ENCODE measurements at regions not wholly inside any gene's neighbourhood (a gene's known extent, or its start where the extent isn't known, plus 50 kb on each side); places are given as distances from the start of the nearest gene placed in this dataset.

GRCh38 chr2:51918113-51918512, 886.2 kb upstream of the NRXN1 start:
- no peak for TF ChIP-seq EZH2 (IDR thresholded peaks at IDR 0.05; ENCODE audit: low read length)
- no peak for TF ChIP-seq CTCF (optimal IDR thresholded peaks at IDR 0.05 in 1 of 3, IDR thresholded peaks at IDR 0.05 in 1 of 3, conservative IDR thresholded peaks at IDR 0.05 in 1 of 3; ENCODE audit: extremely low read depth in 1 of 3, insufficient read depth in 2 of 3, low read length in 3 of 3)
- dilution Hi-C loops (cut with MboI; ENCODE audit: extremely low pct_ligation_motif_present, low sequenced_read_pairs), result no loop called here
- Histone ChIP-seq H2AFZ (ENCODE audit: control insufficient read depth, low read length) (no peak overlapping the region), H3K36me3 (ENCODE audit: control insufficient read depth in 2 of 2, extremely low read depth in 1 of 2, insufficient read depth in 2 of 2, low read length in 2 of 2) (no peaks in the 10 kb centered on the region), H3K9me3 (ENCODE audit: control insufficient read depth, low read depth, low read length) (no peaks in the 10 kb centered on the region), H3K9me1 (ENCODE audit: control insufficient read depth, extremely low read depth, insufficient read depth, low read length) (no peaks in the 10 kb centered on the region), H3K4me3 (ENCODE audit: control insufficient read depth in 2 of 3, extremely low read depth in 1 of 3, insufficient read depth in 2 of 3, low read depth in 1 of 3, low read length in 3 of 3) (no peak overlapping the region), H3K79me2 (ENCODE audit: control insufficient read depth, insufficient read depth, low read length) (no peaks in the 10 kb centered on the region), H3K27me3 (ENCODE audit: control insufficient read depth, extremely low read depth, insufficient read depth, low read length) (no peaks in the 10 kb centered on the region), H3K4me1 (ENCODE audit: control insufficient read depth, extremely low read depth, insufficient read depth, low read length) (no peaks in the 10 kb centered on the region), H4K20me1 (ENCODE audit: control insufficient read depth, extremely low read depth, insufficient read depth, low read length) (no peaks in the 10 kb centered on the region), H3K4me2 (ENCODE audit: control insufficient read depth, extremely low read depth, insufficient read depth, low read depth, low read length) (no peak overlapping the region), H3K27ac (ENCODE audit: control insufficient read depth, insufficient read depth, low read length) (no peak overlapping the region), H3K9ac (ENCODE audit: control insufficient read depth, extremely low read depth, insufficient read depth, low read length) (no peak overlapping the region)
- FAIRE-seq (no peak), DNase-seq (ENCODE audit: low read depth, low spot score) (no peak)

- no peak overlapping the region for H3K4me3 ChIP-seq (ENCODE audit: control insufficient read depth in 2 of 3, extremely low read depth in 1 of 3, insufficient read depth in 2 of 3, low read depth in 1 of 3, low read length in 3 of 3)
- no peak overlapping the region for H3K9ac ChIP-seq (ENCODE audit: control insufficient read depth, extremely low read depth, insufficient read depth, low read length)
- no peaks in the 10 kb centered on the region for H3K9me3 ChIP-seq (ENCODE audit: control insufficient read depth, low read depth, low read length)
- H3K27ac ChIP-seq (ENCODE audit: control insufficient read depth, insufficient read depth, low read length), result no peak overlapping the region
- no peaks in the 10 kb centered on the region for H3K79me2 ChIP-seq (ENCODE audit: control insufficient read depth, insufficient read depth, low read length)
- no peaks in the 10 kb centered on the region for H4K20me1 ChIP-seq (ENCODE audit: control insufficient read depth, extremely low read depth, insufficient read depth, low read length)
- no peaks in the 10 kb centered on the region for H3K4me1 ChIP-seq (ENCODE audit: control insufficient read depth, extremely low read depth, insufficient read depth, low read length)
- no peak overlapping the region for H3K4me2 ChIP-seq (ENCODE audit: control insufficient read depth, extremely low read depth, insufficient read depth, low read depth, low read length)
- H2AFZ ChIP-seq (ENCODE audit: control insufficient read depth, low read length), result no peak overlapping the region
- H3K9me1 ChIP-seq (ENCODE audit: control insufficient read depth, extremely low read depth, insufficient read depth, low read length), result no peaks in the 10 kb centered on the region
- no peak for TF ChIP-seq EZH2 (IDR thresholded peaks at IDR 0.05; ENCODE audit: low read length)
- TF ChIP-seq CTCF (optimal IDR thresholded peaks at IDR 0.05 in 1 of 3, IDR thresholded peaks at IDR 0.05 in 1 of 3, conservative IDR thresholded peaks at IDR 0.05 in 1 of 3; ENCODE audit: extremely low read depth in 1 of 3, insufficient read depth in 2 of 3, low read length in 3 of 3), result no peak
- DNase-seq (ENCODE audit: low read depth, low spot score) (no peak), FAIRE-seq (no peak)
- H3K36me3 ChIP-seq (ENCODE audit: control insufficient read depth in 2 of 2, extremely low read depth in 1 of 2, insufficient read depth in 2 of 2, low read length in 2 of 2), result no peaks in the 10 kb centered on the region
- H3K27me3 ChIP-seq (ENCODE audit: control insufficient read depth, extremely low read depth, insufficient read depth, low read length), result no peaks in the 10 kb centered on the region
- dilution Hi-C loops (cut with MboI; ENCODE audit: extremely low pct_ligation_motif_present, low sequenced_read_pairs), result no loop called here
Measured at GRCh38 chr2:51903728-51904127, 871.8 kb upstream of the NRXN1 start.
